Aorta (tissue), 5 donors: ENCODE measurements at regions not wholly inside any gene's neighbourhood (a gene's known extent, or its start where the extent isn't known, plus 50 kb on each side); places are given as distances from the start of the nearest gene placed in this dataset.

Experiments used
- ATAC-seq: fragments of 200-7000 bp; cut with Tn5 transposase; one replicate; pipeline ENCODE4 v1.9.1; 2022; ENCODE audit warnings: moderate library complexity; ENCODE audit not compliant: low FRiP score
- DNase-seq, 2 donors: peaks; one replicate each; pipeline ENCODE4 v3.0.0-alpha.2; 2020
- H3K27ac ChIP-seq, 2 donors: one replicate each; pipeline ENCODE4 v1.5.1; 2013; ENCODE audit warnings: low read length in 2 of 2, mild to moderate bottlenecking in 2 of 2, moderate library complexity in 2 of 2, control low read depth in 1 of 2, inconsistent platforms in 1 of 2, low read depth in 1 of 2
- H3K27me3 ChIP-seq, 2 donors: one replicate each; pipeline ENCODE4 v1.6.1; 2013; ENCODE audit warnings: control low read depth in 1 of 2, low read length in 1 of 2, mild to moderate bottlenecking in 1 of 2, moderate library complexity in 1 of 2; ENCODE audit not compliant: insufficient read depth in 2 of 2, control insufficient read depth in 1 of 2
- H3K36me3 ChIP-seq, 2 donors: one replicate each; pipeline ENCODE4 v1.6.1; 2013; ENCODE audit warnings: control low read depth in 1 of 2, low read length in 1 of 2, mild to moderate bottlenecking in 1 of 2; ENCODE audit not compliant: insufficient read depth in 2 of 2, control insufficient read depth in 1 of 2
- H3K4me1 ChIP-seq, 2 donors: one replicate each; pipeline ENCODE4 v1.6.1; 2013; ENCODE audit warnings: low read length in 2 of 2, control low read depth in 1 of 2, mild to moderate bottlenecking in 1 of 2, moderate library complexity in 1 of 2; ENCODE audit not compliant: insufficient read depth in 2 of 2, control insufficient read depth in 1 of 2
- H3K4me3 ChIP-seq, 2 donors: one replicate each; pipeline ENCODE4 v1.5.1; 2013; ENCODE audit warnings: low read length in 2 of 2, control low read depth in 1 of 2, mild to moderate bottlenecking in 1 of 2
- H3K9me3 ChIP-seq: one replicate; pipeline ENCODE4 v1.6.1; 2013; ENCODE audit warnings: mild to moderate bottlenecking, low read length; ENCODE audit not compliant: control insufficient read depth
- WGBS, 2 donors: extraction: QIAGEN DNeasy Blood & Tissue Kit; methylation state at CpG; one replicate each; pipeline ENCODE4 v1.1.7; 2013; 5-methylcytosine and 5-hydroxymethylcytosine counted together
- intact Hi-C, 2 donors: fragments of 100-400 bp; cut with DNase I; formaldehyde crosslinking; loops; one replicate each; pipeline versions ENCODE4 v1.14.2 to v1.15.0; 2022
- donor health status: healthy with polysubstance abuse.
- donor health status: Bipolar disorder and iron deficiency.
- donor health status: DM: no; HTN: no; CAD: no.
- donor health status: DM: no; HTN: no; CAD: no.
- donor health status: DM: yes; HTN: yes; CAD: no.

GRCh38 chr12:125193376-125194152, 128.3 kb downstream of the AACS start:
- H3K9me3 ChIP-seq, result no peaks in the 10 kb centered on the region
- no peaks in the 10 kb centered on the region for H3K36me3 ChIP-seq
- no peak overlapping the region for H3K4me3 ChIP-seq
- ATAC-seq (no peak), DNase-seq (no peak)
- H3K4me1 ChIP-seq, result no peaks in the 10 kb centered on the region
- intact Hi-C loops, result no loop called here
- no peak overlapping the region for H3K27ac ChIP-seq
- no peaks in the 10 kb centered on the region for H3K27me3 ChIP-seq
- WGBS, 2 donors, result 57 to 76% methylated on average over 6 of the region's 6 CpGs

DNA sequence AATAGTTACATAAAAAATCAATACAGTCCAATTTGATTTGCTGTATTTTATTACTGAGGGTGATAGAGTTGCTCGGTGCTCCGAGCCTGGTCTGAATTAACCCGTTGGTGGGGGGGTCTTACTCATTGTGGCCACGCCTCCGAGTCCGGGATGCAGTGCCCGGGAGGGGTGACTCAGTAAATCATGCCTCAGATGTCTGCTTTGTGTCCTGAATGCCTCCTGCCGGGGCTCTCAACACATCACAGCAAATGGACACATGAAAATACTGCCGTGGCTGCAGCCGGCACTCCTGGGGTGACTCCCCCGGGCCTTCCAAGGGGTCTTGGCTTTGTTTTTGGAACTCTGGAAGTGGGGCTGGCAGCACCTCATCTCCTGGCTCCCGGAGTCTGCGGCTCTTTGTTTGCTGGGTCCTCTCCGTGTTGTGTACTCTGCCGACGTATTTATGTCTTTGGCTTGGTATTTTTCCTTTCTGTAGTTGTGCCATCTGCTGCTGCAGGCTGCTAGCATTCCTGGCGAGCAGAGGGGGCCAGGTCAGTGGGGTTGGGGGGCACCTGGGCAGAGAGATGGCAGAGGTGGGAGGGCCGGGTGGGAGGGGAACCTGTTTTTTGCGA, 129.0 kb downstream of the AACS start:
- Histone ChIP-seq H3K4me1 (no peaks in the 10 kb centered on the region), H3K27me3 (no peaks in the 10 kb centered on the region), H3K36me3 (no peaks in the 10 kb centered on the region), H3K27ac (no peak overlapping the region), H3K4me3 (no peak overlapping the region), H3K9me3 (no peaks in the 10 kb centered on the region)
- WGBS, 2 donors, result 15 to 17% methylated on average over 19 of the region's 19 CpGs
- DNase-seq (no peak), ATAC-seq (no peak)
- intact Hi-C loops, result no loop called here

- intact Hi-C loops, result no loop called here
- H3K27ac ChIP-seq, result no peak overlapping the region
- no peak overlapping the region for H3K4me3 ChIP-seq
- no peak for ATAC-seq
- H3K27me3 ChIP-seq, result no peaks in the 10 kb centered on the region
- no peaks in the 10 kb centered on the region for H3K9me3 ChIP-seq
- 51 to 53% methylated on average over 8 of the region's 8 CpGs for WGBS, 2 donors
- no peaks in the 10 kb centered on the region for H3K36me3 ChIP-seq
- H3K4me1 ChIP-seq, result no peaks in the 10 kb centered on the region
- no peak for DNase-seq
These were observed 129.8 kb downstream of the AACS start for GRCh38 chr12:125194987-125195386.

- Histone ChIP-seq H3K27me3 (no peaks in the 10 kb centered on the region), H3K36me3 (no peaks in the 10 kb centered on the region), H3K4me3 (no peak overlapping the region), H3K9me3 (peaks cover 4% of the 10 kb centered on the region), H3K4me1 (no peaks in the 10 kb centered on the region), H3K27ac (no peak overlapping the region)
- ATAC-seq, result no peak
- DNase-seq, result no peak
- intact Hi-C loops, result no loop called here
- 90 to 92% methylated on average over 4 of the region's 4 CpGs for WGBS, 2 donors
These were observed 132.1 kb downstream of the AACS start for GRCh38 chr12:125197326-125197725.

GRCh38 chr12:125198652-125199051, 133.4 kb downstream of the AACS start:
- Histone ChIP-seq H3K4me3 (no peak overlapping the region), H3K27ac (no peak overlapping the region), H3K9me3 (peaks cover 6% of the 10 kb centered on the region), H3K36me3 (no peaks in the 10 kb centered on the region), H3K4me1 (no peaks in the 10 kb centered on the region), H3K27me3 (no peaks in the 10 kb centered on the region)
- no peak for ATAC-seq
- DNase-seq, result no peak
- WGBS, 2 donors, result 19 to 29% methylated on average over 4 of the region's 4 CpGs
- intact Hi-C loops, result no loop called here

DNA sequence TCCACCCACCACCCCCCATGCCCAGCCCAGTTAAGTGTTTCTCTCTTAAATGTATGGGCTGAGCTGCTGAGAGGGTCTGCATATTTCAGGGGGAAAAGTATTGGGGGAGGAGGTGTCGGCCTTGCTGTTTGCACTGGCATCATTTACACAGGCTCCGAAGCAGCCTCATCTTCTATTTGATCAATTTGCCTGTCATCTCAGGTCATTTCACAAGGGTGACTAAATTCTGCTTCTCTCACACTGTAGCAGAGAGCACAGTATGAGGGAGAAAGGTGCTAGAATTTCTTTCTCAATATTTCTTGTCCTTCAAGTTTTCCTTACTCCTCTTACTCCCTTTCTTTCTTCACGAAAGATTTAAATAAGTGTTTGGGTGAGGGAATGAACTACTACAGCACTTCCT, 135.9 kb downstream of the AACS start:
- DNase-seq (no peak), ATAC-seq (no peak)
- 79 to 89% methylated on average over 3 of the region's 3 CpGs for WGBS, 2 donors

DNA sequence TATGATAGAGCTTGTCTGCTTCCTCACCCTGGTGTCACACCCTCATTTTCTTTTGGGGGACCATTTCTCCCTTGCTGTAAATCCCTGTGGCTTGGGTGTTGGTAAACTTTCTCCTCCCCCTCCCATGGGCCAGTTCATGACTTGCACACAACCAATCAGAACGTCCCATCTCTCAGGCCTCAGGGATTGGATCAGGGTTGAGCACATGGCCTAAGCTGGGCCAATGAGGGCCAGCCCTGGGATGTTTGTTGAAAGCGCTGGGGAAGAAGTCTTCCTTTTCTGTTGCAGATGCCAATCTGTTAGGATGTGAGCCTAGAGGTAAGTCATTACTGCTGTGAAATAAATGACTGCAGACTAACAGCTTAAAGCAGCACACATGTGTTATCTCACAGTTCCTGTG, 136.7 kb downstream of the AACS start:
- H3K27me3 ChIP-seq, result no peaks in the 10 kb centered on the region
- no peaks in the 10 kb centered on the region for H3K4me1 ChIP-seq
- DNase-seq (no peak), ATAC-seq (no peak)
- 81 to 82% methylated on average over 2 of the region's 2 CpGs for WGBS, 2 donors
- H3K4me3 ChIP-seq, result no peak overlapping the region
- intact Hi-C loops, result no loop called here
- no peak overlapping the region for H3K27ac ChIP-seq
- no peaks in the 10 kb centered on the region for H3K36me3 ChIP-seq
- H3K9me3 ChIP-seq, result peaks cover 8% of the 10 kb centered on the region

More for the DNA sequence above, 135.9 kb downstream of the AACS start:
- H3K27me3 ChIP-seq, result no peaks in the 10 kb centered on the region
- no peaks in the 10 kb centered on the region for H3K4me1 ChIP-seq
- intact Hi-C loops, result no loop called here
- H3K36me3 ChIP-seq, result no peaks in the 10 kb centered on the region
- H3K4me3 ChIP-seq, result no peak overlapping the region
- H3K27ac ChIP-seq, result no peak overlapping the region
- peaks cover 8% of the 10 kb centered on the region for H3K9me3 ChIP-seq

GRCh38 chr12:125202421-125202820, 137.2 kb downstream of the AACS start:
- intact Hi-C loops, result no loop called here
- 89 to 90% methylated on average over 1 of the region's 1 CpG for WGBS, 2 donors
- ATAC-seq, result no peak

GRCh38 chr12:125203145-125203765, 138.0 kb downstream of the AACS start:
- ATAC-seq, result no peak

More at GRCh38 chr12:125202421-125202820, 137.2 kb downstream of the AACS start:
- H3K9me3 ChIP-seq, result peaks cover 8% of the 10 kb centered on the region
- no peaks in the 10 kb centered on the region for H3K4me1 ChIP-seq
- no peaks in the 10 kb centered on the region for H3K36me3 ChIP-seq
- H3K27ac ChIP-seq, result no peak overlapping the region
- no peaks in the 10 kb centered on the region for H3K27me3 ChIP-seq
- DNase-seq, result no peak
- no peak overlapping the region for H3K4me3 ChIP-seq

More at GRCh38 chr12:125203145-125203765, 138.0 kb downstream of the AACS start:
- Histone ChIP-seq H3K27me3 (no peaks in the 10 kb centered on the region), H3K4me1 (no peaks in the 10 kb centered on the region), H3K27ac (no peak overlapping the region), H3K9me3 (peaks cover 8% of the 10 kb centered on the region), H3K36me3 (no peaks in the 10 kb centered on the region), H3K4me3 (no peak overlapping the region)
- intact Hi-C loops, result no loop called here
- 42 to 45% methylated on average over 1 of the region's 1 CpG for WGBS, 2 donors
- DNase-seq, result no peak
